Common myeloid progenitor, CD34-positive (primary cell): ENCODE measurements at regions not wholly inside any gene's neighbourhood (a gene's known extent, or its start where the extent isn't known, plus 50 kb on each side); places are given as distances from the start of the nearest gene placed in this dataset.

ENCODE experiments used
- CTCF ChIA-PET: fragments of 350-600 bp; sonication (Branson Sonifier 250); formaldehyde crosslinking; loops from one replicate; lab custom pipeline; 2021; ENCODE audit warnings: antibody characterized with exemption; lab: Charles Lee
- POLR2A ChIA-PET: fragments of 350-600 bp; sonication (Branson Sonifier 250); formaldehyde crosslinking; loops from one replicate; lab custom pipeline; 2021; ENCODE audit warnings: antibody characterized with exemption; lab: Charles Lee
- DNase-seq, 3 donors: peaks; one replicate each; pipeline versions ENCODE4 v3.0.0 to v3.0.0-alpha.2; 2013
- H3K27ac ChIP-seq, 2 experiments: 1 replicate in 1 of 2; 2 replicates in 1 of 2; pipeline ENCODE4 v1.7.0; 2013; ENCODE audit warnings: inconsistent platforms in 2 of 2, low read length in 2 of 2, mild to moderate bottlenecking in 2 of 2, low read depth in 1 of 2, moderate library complexity in 1 of 2; ENCODE audit not compliant: severe bottlenecking in 2 of 2, insufficient read depth in 1 of 2, poor library complexity in 1 of 2
- H3K27me3 ChIP-seq, 5 experiments: replicated peaks in 2 of 5; 1 replicate in 3 of 5; 2 replicates in 2 of 5; pipeline versions ENCODE4 v1.6.1 to v1.7.0; 2013; ENCODE audit warnings: low read length in 4 of 5, mild to moderate bottlenecking in 2 of 5, moderate library complexity in 2 of 5, inconsistent platforms in 1 of 5; ENCODE audit not compliant: insufficient read depth in 5 of 5, control insufficient read depth in 4 of 5
- H3K36me3 ChIP-seq, 4 experiments: 1 replicate in 2 of 4; 2 replicates in 2 of 4; pipeline versions ENCODE4 v1.6.1 to v1.7.0; 2013; ENCODE audit warnings: low read length in 3 of 4, control low read depth in 1 of 4, mild to moderate bottlenecking in 1 of 4; ENCODE audit not compliant: control insufficient read depth in 4 of 4, insufficient read depth in 4 of 4
- H3K4me1 ChIP-seq, 4 experiments: 1 replicate in 3 of 4; 2 replicates in 1 of 4; pipeline versions ENCODE4 v1.6.1 to v1.7.1; 2013; ENCODE audit warnings: low read length in 3 of 4, mild to moderate bottlenecking in 3 of 4, control low read depth in 1 of 4, inconsistent platforms in 1 of 4, moderate library complexity in 1 of 4; ENCODE audit not compliant: control insufficient read depth in 4 of 4, insufficient read depth in 4 of 4; ENCODE audit errors: control extremely low read depth in 1 of 4
- H3K4me3 ChIP-seq, 7 experiments: 1 replicate in 4 of 7; 2 replicates in 3 of 7; pipeline versions ENCODE4 v1.5.1 to v1.7.0; 2013; ENCODE audit warnings: mild to moderate bottlenecking in 7 of 7, low read length in 6 of 7, moderate library complexity in 6 of 7, inconsistent platforms in 2 of 7, low read depth in 2 of 7, control low read depth in 1 of 7; ENCODE audit not compliant: insufficient read depth in 4 of 7, control insufficient read depth in 1 of 7; ENCODE audit errors: extremely low read depth in 1 of 7
- H3K9me3 ChIP-seq, 5 experiments: 1 replicate in 4 of 5; 2 replicates in 1 of 5; pipeline versions ENCODE4 v1.6.1 to v1.7.1; 2013; ENCODE audit warnings: low read length in 4 of 5, mild to moderate bottlenecking in 2 of 5, inconsistent platforms in 1 of 5, low read depth in 1 of 5, moderate library complexity in 1 of 5; ENCODE audit not compliant: control insufficient read depth in 4 of 5, insufficient read depth in 2 of 5; ENCODE audit errors: control extremely low read depth in 1 of 5
- WGBS: methylation state at CpG from one replicate; pipeline ENCODE4 v1.1.5; 2013; ENCODE audit not compliant: insufficient coverage; 5-methylcytosine and 5-hydroxymethylcytosine counted together

GRCh38 chr2:134123332-134123731, 130.5 kb upstream of the MGAT5 start:
- ChIA-PET POLR2A (no interaction called here), CTCF (interaction anchor here (1.0 to 4.1 kb wide), 2 partner anchors 84 to 122 kb away, joined by 3 to 18 read pairs; no protein-coding TSS in a partner anchor)
- no peak overlapping the region for H3K27ac ChIP-seq
- no peaks in the 10 kb centered on the region for H3K27me3 ChIP-seq
- no peak for DNase-seq
- no peak overlapping the region for H3K4me3 ChIP-seq
- 94% methylated on average over 2 of the region's 2 CpGs for WGBS
- H3K9me3 ChIP-seq = no peaks in the 10 kb centered on the region
- H3K4me1 ChIP-seq = peaks cover 4 to 59% (median 29%) of the 10 kb centered on the region in 4 experiments
- H3K36me3 ChIP-seq = peaks cover 0 to 2% (median 0%) of the 10 kb centered on the region in 4 experiments

DNA sequence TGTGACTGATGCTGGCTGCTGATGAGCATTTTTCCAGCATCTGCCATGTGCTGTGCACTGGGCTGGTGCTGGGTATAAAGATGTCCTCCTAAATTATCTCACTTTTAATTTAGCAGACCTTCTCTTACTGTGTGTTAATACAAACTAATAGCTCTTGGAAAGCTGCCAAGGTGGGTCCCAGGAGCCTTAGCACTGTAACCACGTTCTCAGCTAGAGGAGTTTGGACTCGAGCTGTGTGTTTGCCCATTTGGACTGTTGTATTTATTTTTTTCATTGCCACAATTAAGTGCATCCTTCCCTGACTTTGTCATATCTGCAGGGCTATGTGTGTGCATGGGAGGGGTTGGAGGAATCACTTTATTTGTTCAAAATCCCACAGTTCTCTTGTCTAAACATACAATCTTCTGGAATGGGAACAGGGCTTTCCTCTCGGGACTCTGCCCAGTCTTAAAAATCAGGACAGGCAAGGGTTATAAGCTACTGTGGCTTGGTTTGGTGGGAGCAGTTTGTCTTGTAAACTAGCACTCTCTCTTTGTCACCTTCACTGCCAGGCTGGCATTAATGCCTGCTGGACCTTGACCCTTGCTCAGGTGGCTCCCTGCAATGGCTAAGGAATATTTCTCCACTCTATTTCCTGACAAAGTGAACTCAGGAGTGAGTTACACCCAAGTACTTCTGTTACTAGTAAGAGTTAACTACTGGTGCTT, 129.7 kb upstream of the MGAT5 start:
- peaks cover 7 to 59% (median 28%) of the 10 kb centered on the region in 4 experiments for H3K4me1 ChIP-seq
- no peak overlapping the region for H3K27ac ChIP-seq
- 50% methylated on average over 3 of the region's 3 CpGs for WGBS
- no peaks in the 10 kb centered on the region for H3K9me3 ChIP-seq
- no peak overlapping the region for H3K4me3 ChIP-seq
- peak in 2 of 3 donors; percentile 24 to 35 for DNase-seq
- ChIA-PET CTCF (interaction anchor here (4.1 kb wide), 1 partner anchor 83 kb away, joined by 18 read pairs; no protein-coding TSS in a partner anchor), POLR2A (no interaction called here)
- peaks cover 0 to 2% (median 0%) of the 10 kb centered on the region in 4 experiments for H3K36me3 ChIP-seq
- H3K27me3 ChIP-seq = no peaks in the 10 kb centered on the region

- CTCF ChIA-PET = interaction anchor here (0.9 to 1.8 kb wide), 3 partner anchors 80 to 285 kb away, joined by 3 to 5 read pairs (median 4); no protein-coding TSS in a partner anchor
- Histone ChIP-seq H3K9me3 (peaks cover 0 to 3% (median 0%) of the 10 kb centered on the region in 5 experiments), H3K27ac (no peak overlapping the region), H3K36me3 (peaks cover 0 to 10% (median 4%) of the 10 kb centered on the region in 4 experiments), H3K4me3 (no peak overlapping the region), H3K27me3 (no peaks in the 10 kb centered on the region), H3K4me1 (peaks cover 6 to 50% (median 17%) of the 10 kb centered on the region in 4 experiments)
- no peak for DNase-seq
- WGBS = 92% methylated on average over 6 of the region's 7 CpGs
- POLR2A ChIA-PET = no interaction called here
Measured at GRCh38 chr2:134127496-134127895, 126.4 kb upstream of the MGAT5 start.

- ChIA-PET CTCF (interaction anchor here (0.6 to 1.8 kb wide), 4 partner anchors 8 to 1925 kb away, joined by 3 to 4 read pairs (median 4); no protein-coding TSS in a partner anchor), POLR2A (no interaction called here)
- peak in 1 of 3 donors; percentile 42 for DNase-seq
- H3K27me3 ChIP-seq = no peaks in the 10 kb centered on the region
- H3K36me3 ChIP-seq = peaks cover 0 to 10% (median 4%) of the 10 kb centered on the region in 4 experiments
- no peak overlapping the region for H3K4me3 ChIP-seq
- WGBS = 66% methylated on average over 6 of the region's 6 CpGs
- peaks cover 6 to 39% (median 12%) of the 10 kb centered on the region in 4 experiments for H3K4me1 ChIP-seq
- H3K9me3 ChIP-seq = peaks cover 0 to 3% (median 0%) of the 10 kb centered on the region in 5 experiments
- no peak overlapping the region for H3K27ac ChIP-seq
Measured at GRCh38 chr2:134128746-134129145, 125.1 kb upstream of the MGAT5 start.

- Histone ChIP-seq H3K4me3 (no peak overlapping the region), H3K27ac (no peak overlapping the region), H3K36me3 (peaks cover 0 to 10% (median 4%) of the 10 kb centered on the region in 4 experiments), H3K4me1 (peaks cover 6 to 34% (median 11%) of the 10 kb centered on the region in 4 experiments), H3K9me3 (peaks cover 0 to 3% (median 0%) of the 10 kb centered on the region in 5 experiments), H3K27me3 (no peaks in the 10 kb centered on the region)
- 98% methylated on average over 30 of the region's 42 CpGs for WGBS
- CTCF ChIA-PET = interaction anchor here (0.8 to 1.2 kb wide), 4 partner anchors 11 to 116 kb away, joined by 3 to 4 read pairs (median 3); no protein-coding TSS in a partner anchor
- POLR2A ChIA-PET = no interaction called here
- no peak for DNase-seq
Measured at GRCh38 chr2:134129900-134130537, 123.9 kb upstream of the MGAT5 start.

DNA sequence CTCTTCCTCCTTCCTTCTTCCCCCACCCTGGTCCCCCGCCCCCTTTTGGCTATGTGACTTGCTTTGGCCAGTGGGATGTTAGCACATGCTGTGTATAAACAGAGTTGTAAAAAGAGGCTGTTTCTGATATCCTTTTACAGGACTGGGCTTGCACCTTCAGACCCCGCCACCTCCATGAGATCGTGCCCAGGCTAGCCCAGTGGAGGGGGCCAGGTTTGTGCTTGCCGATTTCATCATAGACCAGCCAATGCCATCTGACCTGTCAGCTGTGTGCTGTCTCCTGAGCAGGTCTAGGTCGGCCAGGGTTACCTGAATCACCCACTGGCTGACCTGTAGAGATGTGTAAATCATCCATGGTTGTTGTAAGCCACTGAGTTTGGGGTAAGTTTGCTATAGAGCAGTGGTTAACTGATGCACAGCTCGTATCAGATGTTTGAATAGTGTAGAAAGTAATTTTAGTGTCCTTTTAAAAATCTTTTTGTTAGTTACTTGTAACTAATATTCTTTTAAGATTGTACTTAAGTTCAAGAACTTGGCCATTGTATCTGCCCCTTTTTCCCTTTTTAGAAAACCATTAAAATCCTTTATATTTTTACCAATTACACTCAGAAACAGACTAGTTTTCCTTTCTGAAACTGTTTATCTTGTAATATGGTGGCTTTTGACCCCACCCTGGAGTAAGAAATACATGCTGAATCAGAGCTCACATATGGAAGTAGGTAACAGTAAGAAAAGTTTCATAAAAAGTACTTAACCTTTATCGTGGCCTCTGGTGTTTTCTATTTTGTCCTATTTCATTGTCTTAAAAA, 122.0 kb upstream of the MGAT5 start:
- peaks cover 7 to 40% (median 18%) of the 10 kb centered on the region in 4 experiments for H3K4me1 ChIP-seq
- ChIA-PET CTCF (no interaction called here), POLR2A (no interaction called here)
- H3K9me3 ChIP-seq = peaks cover 0 to 3% (median 0%) of the 10 kb centered on the region in 5 experiments
- H3K36me3 ChIP-seq = peaks cover 0 to 7% (median 4%) of the 10 kb centered on the region in 4 experiments
- 94% methylated on average over 5 of the region's 7 CpGs for WGBS
- H3K27me3 ChIP-seq = no peaks in the 10 kb centered on the region
- H3K27ac ChIP-seq = no peak overlapping the region
- no peak for DNase-seq
- H3K4me3 ChIP-seq = no peak overlapping the region
